GM19397 (cell line): ENCODE measurements at regions not wholly inside any gene's neighbourhood (a gene's known extent, or its start where the extent isn't known, plus 50 kb on each side); places are given as distances from the start of the nearest gene placed in this dataset.

ENCODE experiments used
- ATAC-seq: cut with Tn5 transposase; IDR thresholded peaks from one replicate; pipeline ENCODE4 v1.9.1; 2021; ENCODE audit warnings: mild to moderate bottlenecking, moderate library complexity; ENCODE audit not compliant: unreplicated experiment

DNA sequence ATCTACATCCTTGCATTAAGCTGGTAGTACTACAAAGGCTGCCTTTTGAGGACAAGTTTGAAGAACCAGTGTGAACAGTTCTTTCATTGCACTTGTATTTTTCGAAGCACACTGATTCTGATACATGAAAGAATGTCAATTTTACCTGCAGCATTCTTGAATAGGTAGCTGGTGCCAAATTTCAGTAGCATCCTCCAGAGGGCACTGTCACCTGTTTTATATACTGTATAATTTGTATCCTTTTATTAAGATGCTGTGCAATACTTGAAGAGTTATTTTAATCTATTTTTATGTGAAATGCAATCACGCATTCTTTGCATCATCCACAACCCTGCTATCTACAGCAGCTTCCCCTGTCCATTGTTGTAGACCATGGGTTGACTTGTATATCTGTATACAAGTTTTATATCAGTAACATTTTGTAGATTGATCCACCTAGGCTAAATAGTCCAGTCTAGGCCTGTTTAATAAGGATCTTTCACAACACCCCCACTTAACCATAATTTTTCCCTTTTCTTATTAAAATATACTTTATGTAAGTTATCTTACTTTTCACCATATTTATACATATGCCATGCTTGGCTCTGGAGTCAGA lies 325.7 kb downstream of the PCDH7 start:
- no peak for ATAC-seq

DNA sequence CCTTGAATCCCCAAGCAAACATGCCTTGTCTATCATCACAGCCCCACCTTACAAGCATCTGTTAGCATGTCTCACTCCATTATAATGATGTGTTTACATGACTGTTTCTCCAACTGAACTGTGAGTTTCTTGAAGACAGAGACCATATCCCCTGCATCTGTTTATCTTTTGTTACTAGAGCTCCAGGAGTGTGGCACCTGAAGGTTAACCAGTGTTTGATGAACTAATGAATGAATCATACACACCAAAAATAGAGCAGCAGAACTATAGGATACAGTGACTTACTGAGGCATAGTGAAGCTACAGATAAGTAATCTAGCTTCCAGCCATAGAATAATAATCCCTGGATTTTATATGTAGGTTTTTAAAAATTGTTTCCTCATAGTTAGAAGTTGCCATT lies 331.0 kb downstream of the PCDH7 start:
- ATAC-seq, result no peak

DNA sequence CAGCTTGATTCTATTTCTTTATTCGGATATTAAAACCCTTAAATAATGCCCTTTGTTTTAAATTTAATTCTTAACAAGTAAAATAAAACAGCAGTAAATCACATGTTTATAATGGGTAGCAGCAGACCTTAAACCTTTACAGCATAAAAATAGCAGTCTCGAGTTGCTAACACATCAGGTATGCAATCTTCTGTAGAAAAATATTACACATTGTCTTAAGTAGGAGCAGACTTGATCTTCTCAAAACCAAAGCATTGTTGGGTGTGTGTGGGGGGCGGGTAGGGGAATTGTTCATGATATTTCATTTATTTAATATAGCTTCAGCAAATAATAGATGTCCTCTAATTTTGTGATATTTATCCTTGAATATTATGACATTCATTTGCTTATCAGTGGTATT lies 331.4 kb downstream of the PCDH7 start:
- ATAC-seq, result no peak

DNA sequence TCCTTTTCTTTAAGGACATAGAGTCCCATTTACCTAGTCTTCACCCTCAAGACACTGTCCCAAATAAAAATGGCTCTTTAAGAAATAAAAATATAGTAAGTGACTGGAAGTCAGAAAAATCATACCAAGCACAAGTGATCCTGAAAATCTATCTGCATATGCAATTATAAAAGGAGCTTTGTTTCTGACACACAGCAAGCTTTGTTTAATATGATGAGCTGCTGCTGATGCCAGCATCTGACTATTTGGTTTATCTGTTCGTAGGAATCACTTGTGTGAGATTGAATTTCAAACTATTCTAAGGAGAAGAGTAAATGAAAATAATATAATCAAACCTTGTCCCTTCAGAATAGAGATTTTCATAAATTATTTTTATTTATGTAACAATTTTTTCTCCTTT lies 332.4 kb downstream of the PCDH7 start:
- no peak for ATAC-seq

DNA sequence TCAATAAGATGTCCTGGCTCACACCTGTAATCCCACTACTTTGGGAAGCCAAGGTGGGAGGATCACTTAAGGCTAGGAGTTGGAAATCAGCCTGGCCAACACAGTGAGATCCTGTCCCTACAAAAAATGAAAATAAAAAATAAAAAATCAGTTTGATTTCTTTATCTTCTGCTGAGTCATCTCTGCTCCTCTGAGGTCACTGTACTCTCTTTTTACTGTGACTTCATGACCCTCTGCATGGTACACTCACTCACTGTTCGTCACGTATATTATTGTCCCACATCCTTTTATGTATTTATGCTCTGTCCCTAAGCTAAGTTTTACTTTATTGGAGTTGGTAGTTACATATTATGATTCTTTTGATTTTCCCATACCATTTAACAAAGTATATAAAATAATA lies 333.3 kb downstream of the PCDH7 start:
- ATAC-seq, result no peak

DNA sequence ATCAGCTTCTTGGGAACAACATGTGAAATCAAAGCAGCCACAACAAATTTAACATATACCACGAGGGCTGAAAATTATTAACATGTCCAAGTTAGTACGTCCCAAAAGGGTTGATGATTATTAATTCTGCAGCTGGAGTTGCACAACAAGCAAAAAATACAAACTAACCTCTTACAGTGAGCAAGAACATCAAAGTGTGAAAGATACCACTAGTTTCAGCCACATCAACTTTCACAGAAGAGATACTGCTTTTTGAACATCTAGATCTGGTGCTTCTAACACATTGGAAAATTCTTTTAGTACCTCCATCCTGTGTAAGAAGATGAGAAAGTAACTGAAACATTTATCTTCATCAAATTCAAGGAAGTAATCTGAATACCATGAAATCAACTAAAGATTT lies 334.1 kb downstream of the PCDH7 start:
- no peak for ATAC-seq

DNA sequence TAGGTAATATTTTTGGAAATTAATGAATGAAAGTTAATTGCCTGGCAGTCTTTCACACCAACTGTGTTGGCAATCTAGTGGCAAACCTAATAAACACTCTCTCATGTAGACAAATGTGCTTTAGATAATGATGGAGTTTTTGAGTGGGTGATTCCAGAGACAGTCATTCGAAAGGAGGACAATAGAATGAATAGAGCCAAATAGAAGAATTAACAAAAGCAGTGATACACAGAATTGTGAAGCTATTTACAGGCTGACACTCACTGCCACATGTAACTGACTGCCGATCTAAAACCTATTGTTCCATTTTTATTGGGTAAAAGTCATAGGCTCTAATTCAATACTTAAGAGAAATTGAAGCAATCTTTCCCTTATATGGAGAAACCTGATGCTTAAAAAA lies 338.5 kb downstream of the PCDH7 start:
- no peak for ATAC-seq

DNA sequence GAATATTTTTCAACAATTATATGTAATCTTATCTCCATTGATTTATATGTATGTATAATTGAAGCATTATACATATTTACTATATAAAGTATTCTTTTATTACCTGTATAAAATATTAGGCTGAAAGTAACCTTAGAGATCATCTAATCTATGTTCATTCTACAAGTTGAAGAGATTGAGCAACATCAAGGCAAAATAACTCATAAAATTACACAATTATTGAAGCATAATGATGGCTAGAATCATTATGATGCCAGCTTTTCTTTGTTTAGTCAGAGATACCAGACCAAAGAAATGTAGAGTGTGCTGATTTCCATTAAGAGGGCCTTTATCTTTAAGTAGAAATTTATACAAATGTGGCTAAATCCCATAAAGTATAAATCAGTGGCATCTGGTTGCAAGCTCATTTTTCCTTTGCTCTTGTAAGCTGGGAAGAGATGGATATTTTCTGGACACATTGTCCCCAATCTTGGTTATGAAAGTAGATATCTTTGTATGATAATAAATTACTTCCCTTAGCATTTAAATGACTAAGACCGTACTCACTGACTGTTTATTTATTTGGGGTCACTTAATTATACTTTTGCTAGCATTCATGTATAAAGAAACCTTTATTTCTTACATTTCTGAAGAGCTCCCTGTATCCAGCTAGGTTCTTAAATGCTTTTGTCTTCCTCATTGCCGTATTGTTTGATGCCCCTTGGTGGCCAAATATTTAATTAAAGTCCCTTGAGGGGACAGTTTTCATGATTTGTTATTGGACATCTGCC lies 339.8 kb downstream of the PCDH7 start:
- no peak for ATAC-seq

DNA sequence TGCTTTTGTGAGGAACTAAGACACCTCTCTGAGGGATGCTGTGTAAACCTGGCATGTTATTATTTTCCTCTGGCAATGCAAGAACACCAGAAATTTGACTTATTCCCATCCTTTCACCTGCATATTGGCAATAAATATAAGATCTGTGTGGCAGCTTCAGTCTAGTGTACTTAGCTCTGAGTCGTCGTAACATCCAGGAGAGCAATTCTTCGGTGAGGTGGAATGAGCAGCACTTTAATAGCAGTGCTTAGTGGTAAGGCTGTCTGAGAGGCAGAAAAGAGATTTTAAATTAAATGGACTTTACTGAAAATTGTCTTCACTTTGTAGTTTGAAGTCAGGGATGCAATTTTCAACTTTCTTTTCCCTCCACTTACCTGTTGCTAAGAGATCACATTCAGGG lies 344.9 kb downstream of the PCDH7 start:
- no peak for ATAC-seq

DNA sequence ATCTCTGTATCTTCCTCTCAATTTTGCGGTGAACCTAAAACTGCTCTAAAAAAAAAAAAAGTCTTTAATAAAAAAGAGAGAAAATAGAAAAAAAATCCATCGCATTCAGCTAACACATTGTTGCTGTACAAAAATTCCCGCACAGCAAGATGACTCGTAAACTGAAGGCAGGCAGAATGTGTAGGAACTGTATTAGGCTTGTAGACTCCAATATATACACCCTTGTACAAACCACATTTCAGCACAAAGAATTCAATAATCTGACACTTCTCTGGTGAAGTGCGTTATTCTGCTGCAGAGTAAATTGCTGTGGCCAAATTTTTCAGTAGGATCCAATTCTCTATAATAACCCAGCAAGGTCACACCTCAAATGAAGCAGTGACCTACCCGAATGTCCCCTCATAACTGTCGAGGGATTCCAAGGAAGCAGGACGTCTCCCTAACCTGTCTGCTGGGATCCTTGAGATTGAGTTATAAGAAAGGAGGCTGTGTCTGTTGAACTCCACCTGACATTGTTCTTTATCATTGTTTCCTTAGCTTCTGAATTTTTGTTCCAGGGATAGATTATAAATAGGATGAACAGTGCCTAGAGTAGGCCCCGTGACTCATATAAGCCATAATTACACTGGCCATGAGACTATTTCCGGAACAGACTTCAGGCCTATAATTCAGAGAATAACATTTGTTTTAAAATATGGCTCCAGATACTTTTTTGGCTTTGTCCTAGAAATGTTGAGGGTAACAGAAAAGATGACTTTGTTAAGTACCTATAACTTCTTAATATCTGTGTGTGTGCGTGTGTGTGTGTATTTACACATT lies 348.3 kb downstream of the PCDH7 start:
- no peak for ATAC-seq

DNA sequence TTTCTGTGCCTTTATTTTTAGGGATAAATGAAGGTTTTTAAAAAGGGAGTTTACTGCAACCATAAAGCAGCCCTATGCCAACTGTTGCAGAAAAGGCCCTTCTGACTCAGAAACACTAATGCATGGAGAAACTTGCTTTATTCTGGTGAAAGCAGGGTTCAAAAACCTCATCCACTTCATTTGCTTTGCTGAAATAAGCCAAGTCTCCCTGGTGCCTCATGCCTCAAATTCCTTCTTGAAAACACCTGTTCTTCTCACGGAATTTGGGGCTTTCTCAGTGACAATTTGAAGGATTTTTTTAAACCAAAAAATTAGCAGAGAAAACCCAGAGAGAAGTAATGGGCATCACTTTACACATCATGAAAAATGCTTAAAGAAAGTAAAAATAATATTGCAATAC lies 349.0 kb downstream of the PCDH7 start:
- ATAC-seq, result no peak

DNA sequence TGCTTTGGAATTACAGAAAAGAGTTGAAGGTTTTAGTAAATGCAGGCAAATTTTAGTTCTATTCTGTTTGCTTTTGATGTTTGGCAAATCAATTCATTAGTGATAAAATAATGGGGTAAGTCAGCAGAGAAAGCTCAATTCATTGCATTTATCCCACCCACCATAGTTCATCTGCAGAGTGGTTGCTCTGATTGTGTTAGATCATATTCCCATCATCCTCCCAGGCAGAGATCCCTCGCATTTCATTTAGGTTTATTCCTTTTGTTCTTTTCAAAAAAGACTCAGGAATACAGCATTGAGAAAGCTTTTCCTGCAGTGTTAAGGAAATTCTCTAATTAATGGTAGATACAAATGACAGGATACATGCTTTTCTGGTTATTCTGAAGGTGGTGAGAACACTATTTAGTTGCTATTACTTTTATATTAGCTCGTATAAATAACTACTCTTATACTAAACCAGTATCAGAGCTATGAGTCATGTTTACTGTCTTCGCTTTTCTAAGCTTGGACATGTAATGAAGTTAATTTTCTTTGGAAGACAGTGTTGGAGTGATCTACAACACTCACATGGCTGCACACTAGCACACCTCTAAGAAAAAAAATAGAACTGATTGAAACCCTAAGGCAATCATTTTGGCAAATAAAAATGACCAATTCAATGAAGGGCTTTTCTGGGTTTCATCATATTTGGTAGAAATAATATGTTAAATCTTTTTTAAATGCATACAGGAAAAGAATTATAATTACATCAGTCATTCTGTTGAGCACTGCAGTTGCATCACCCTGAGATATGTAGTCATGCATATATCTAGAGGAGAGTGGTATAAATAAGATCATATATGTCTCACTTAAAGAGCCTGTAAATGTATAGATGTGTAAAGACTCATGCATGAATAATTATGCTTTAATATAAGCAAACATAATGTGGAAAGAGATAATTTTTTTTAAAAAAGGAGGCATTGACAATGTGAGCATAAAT lies 351.6 kb downstream of the PCDH7 start:
- ATAC-seq, result no peak

DNA sequence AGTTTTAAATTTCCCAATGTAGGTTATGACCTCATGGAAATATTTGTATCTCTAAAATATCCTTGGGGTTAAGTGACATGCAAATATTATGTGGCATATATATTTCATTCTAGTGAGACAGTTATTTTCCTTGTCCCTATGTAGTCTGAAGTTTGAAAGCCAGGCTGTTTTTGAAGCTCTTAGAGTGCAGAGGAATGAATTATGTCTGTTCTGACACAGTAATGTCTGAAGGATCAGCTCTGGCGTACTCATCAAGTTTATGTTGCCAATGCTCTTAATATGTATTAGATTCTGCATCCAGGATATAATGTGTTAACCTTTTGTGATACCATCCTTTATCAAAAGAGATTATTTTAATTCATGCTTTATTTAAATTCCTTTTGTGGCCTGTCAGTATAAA lies 355.8 kb downstream of the PCDH7 start:
- no peak for ATAC-seq

DNA sequence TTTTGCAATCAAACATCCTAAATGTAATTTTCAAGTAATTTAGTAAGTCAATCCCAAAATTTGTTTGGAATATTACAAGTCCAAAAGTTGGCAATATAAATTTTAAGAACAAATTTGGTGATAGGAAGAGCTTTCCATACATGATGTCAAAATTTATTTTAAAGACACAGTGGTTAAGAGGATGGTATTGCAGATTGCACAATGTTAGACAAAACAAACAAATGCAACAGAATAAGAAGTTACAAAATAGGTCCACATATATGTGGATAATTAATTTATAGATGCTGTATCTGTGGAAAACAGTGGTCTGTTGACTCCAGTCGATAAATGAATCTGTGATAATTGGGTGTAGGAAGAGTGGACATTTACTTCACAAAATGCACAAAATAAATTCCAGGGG lies 358.5 kb downstream of the PCDH7 start:
- ATAC-seq, result no peak

DNA sequence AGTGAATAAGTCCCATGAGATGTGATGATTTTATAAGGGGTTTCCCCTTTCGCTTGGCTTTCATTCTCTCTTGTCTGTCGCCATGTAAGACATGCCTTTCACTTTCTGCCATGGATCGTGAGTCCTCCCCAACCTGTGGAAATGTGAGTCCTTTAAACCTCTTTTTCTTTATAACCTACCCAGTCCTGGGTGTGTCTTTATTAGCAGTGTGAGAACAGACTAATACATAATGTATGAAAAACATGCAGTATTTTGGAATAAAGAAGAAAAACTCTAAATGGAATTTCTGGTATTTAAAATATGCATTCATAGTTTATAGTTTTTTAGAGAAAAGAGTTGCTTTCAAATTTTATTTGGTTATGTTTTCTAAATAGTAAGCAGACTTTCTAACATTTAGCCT lies 360.7 kb downstream of the PCDH7 start:
- ATAC-seq, result no peak

DNA sequence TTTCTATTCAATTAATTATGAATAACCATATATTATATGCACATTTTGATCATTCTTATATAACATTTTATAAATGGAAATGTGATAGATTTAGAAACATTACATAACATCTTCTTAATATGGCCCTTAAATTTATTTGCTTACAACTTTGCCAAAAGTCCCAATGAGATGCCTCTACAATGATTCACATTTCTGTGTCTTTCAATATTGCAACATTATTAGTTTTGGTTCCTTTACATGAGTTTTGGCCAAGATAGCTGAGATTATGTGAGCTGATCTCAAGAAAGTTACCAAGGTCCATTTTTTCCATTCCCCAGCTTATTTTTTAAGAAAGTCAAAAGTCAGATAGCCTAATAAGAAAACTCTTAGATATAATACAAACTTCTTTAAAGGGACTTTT lies 361.2 kb downstream of the PCDH7 start:
- ATAC-seq, result no peak

DNA sequence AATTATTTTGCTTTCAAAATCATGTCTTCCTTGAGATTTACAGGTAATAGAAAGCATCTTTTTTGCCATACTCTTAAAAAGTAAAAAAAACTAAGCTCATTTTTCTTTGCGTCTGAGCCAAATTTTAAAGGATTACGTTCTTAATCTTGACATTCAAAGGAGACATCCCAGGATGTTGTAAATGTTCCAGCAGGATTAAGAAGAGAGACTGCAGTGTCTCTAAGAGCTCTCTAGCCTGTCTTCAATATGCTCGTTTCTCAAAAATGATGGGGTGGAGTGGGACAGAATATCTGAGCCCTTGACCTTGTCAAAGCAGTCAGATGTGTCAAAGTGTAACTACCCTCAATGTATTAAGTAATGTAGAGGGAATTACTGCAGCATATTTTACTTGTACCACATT lies 363.3 kb downstream of the PCDH7 start:
- ATAC-seq, result no peak

DNA sequence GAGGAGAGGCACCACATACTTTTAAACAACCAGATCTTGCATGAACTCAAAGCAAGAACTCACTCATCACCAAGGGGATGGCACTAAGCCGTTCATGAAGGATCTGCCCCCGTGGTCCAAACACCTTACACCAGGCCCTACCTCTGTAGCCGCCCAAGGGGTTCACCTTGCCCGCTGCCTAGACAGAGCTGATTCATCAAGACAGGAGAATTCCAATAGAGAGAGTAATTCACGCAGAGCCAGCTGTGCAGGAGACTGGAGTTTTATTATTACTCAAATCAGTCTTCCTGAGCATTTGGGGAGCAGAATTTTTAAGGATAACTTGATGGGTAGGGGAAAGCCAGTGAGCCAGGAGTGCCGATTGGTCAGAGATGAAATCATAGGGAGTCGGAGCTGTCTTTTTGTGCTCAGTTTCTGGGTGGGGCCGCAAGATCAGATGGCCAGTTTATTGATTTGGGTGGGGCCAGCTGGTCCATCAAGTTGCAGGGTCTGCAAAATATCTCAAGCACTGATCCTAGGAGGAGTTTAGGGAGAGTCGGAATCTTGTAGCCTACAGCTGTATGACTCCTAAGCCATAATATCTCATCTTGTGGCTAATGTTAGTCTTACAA lies 364.7 kb downstream of the PCDH7 start:
- ATAC-seq, result no peak

DNA sequence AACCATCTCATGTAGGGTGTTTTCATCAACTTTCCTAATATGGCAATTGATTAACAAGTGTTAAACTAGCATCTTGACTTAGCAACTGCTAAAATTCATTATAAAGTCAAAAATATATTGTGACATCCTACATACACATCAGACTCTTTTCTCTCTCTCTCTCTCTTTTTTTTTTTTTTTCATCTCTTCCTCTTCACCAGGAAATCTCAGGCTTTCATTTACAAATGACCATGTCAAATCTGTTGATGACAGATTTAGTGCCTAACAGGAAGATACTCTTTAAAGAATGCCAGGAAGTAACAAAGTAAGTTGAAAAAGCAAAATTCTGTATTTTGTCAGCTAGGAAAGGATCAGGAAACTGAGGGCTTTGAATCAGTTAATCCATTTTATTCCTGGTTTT lies 365.5 kb downstream of the PCDH7 start:
- no peak for ATAC-seq

DNA sequence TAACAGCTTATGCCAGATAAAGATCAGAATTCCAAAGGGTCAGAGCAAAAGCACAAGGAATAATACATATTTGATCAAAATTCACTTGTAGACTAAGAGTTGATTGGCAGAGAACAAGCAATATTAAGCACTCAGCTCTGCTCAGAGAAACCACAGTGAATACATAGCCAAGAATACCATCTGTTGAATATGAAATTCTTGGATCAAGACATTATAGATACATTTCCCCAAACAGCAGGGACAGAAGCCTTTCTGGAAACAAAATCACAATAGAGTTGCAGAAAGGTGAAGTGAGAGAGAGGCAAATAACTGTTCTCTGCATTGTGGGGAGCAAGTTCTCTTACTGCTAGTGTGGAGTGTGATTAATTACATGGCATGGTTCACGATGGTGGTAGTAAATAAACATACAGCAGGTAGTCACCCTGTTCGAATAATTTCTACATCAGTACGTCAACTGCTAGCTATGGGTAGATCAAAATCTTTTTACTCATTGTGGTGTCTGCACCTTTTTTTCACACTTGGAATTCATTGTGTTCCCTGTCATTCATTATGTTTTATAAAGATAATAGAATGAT lies 366.7 kb downstream of the PCDH7 start:
- ATAC-seq, result no peak
